ENCODE measurements at regions not wholly inside any gene's neighbourhood (a gene's known extent, or its start where the extent isn't known, plus 50 kb on each side); places are given as distances from the start of the nearest gene placed in this dataset.
A peak's percentile ranks its signal among the peaks of the same experiment; 100 is the strongest.
"Not testable (repeated sequence)": the region's sequence is repeated elsewhere in the genome, so short reads cannot be mapped to it uniquely, and the experiment has no call there.

DNA sequence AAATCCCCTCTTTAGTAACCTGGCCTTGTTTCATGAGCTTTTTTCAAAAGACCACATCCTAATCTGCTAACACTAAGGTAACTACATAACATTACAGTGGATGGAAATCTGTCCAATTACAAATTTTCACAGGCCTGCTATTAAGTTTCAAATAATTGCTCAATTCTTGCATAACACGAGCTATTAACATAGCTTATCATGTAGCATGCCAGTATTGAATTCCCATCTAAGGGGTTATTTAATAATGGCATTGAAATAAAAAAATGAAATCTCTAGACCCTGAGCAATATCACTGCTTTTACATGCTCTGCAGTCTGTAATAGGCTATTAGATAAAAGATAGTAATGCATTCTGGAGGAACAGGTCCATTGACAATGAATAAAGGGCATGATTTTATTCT lies 748.3 kb upstream of the NECTIN3 start:
- no peaks in the 10 kb centered on the region for H3K27me3 ChIP-seq (ENCODE audit: insufficient read depth, insufficient read length)
- H3K36me3 ChIP-seq (ENCODE audit: insufficient read depth, insufficient read length, low read length) = no peaks in the 10 kb centered on the region
- 0 out of 2 replicates have a peak, but pooled peaks cover 2% of the 10 kb centered on the region for H3K9me3 ChIP-seq (ENCODE audit: insufficient read depth, low read length)
- DNase-seq (ENCODE audit: low read depth, low spot score) = no peak
- no peak overlapping the region for H3K4me3 ChIP-seq (ENCODE audit: insufficient read length, low read depth)
- H3K9ac ChIP-seq (ENCODE audit: insufficient read length, low read depth) = no peak overlapping the region
- no peak for TF ChIP-seq ZNF274 (IDR thresholded peaks at IDR 0.05; ENCODE audit: low read depth, low read length)
- no peak for TF ChIP-seq SUZ12 (IDR thresholded peaks at IDR 0.05; ENCODE audit: extremely low read depth, insufficient read depth, insufficient read length)
- no peak for TF ChIP-seq YY1 (IDR thresholded peaks at IDR 0.05; ENCODE audit: insufficient read depth, insufficient read length)
- H3K4me1 ChIP-seq (ENCODE audit: insufficient read depth, insufficient read length) = no peaks in the 10 kb centered on the region

DNA sequence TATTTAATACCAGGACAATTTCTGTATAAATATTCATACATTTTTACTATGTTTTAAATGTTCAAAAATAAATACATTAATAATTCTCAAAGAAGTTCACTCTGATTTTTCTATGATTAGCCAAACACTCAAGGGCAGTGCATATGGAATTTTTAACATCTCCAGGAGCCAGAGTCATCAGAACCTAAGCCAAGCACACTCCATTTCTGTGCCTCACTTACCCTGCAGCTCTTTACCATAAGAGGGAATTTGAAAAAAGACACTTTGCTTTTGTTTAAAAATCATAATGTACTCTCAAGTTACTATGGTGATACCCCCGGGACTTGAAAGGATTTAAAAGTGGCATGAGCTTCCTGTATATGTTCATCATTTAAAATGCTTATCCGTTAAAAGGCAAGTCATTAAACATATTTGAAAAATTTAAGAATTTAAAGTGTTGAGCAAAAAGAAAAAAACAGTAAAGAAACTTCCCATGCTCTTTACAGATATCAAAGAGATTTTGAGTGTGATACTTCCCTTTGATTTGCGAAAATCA lies 747.4 kb upstream of the NECTIN3 start:
- H3K4me1 ChIP-seq (ENCODE audit: insufficient read depth, insufficient read length) = no peaks in the 10 kb centered on the region

DNA sequence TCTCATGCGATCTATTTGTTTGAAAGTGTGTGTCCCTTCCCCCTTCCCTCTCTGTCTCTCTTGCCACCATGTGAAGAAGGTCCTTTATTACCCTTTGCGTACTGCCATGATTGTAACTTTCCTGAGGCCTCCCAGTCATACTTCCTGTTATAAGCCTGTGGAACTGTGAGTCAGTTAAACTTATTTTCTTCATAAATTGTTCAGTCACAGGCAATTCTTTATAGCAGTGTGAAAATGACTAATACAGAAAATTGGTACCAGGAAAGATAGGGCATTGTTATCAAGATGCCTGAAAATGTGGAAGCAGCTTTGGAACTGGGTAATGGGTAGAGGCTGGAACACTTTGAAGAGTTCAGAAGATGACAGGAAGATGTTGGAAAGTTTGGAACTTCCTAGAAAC lies 743.7 kb upstream of the NECTIN3 start:
- DNase-seq (ENCODE audit: low read depth, low spot score) = no peak
- no peak overlapping the region for H3K9ac ChIP-seq (ENCODE audit: insufficient read length, low read depth)
- H3K36me3 ChIP-seq (ENCODE audit: insufficient read depth, insufficient read length, low read length) = no peaks in the 10 kb centered on the region
- TF ChIP-seq SUZ12 (IDR thresholded peaks at IDR 0.05; ENCODE audit: extremely low read depth, insufficient read depth, insufficient read length) (no peak), YY1 (IDR thresholded peaks at IDR 0.05; ENCODE audit: insufficient read depth, insufficient read length) (no peak)
- H3K4me1 ChIP-seq (ENCODE audit: insufficient read depth, insufficient read length) = no peaks in the 10 kb centered on the region
- peaks cover 34% of the 10 kb centered on the region for H3K9me3 ChIP-seq (ENCODE audit: insufficient read depth, low read length)
- no peaks in the 10 kb centered on the region for H3K27me3 ChIP-seq (ENCODE audit: insufficient read depth, insufficient read length)
- H3K4me3 ChIP-seq (ENCODE audit: insufficient read length, low read depth) = no peak overlapping the region

More for the DNA sequence above, 747.4 kb upstream of the NECTIN3 start:
- H3K36me3 ChIP-seq (ENCODE audit: insufficient read depth, insufficient read length, low read length) = no peaks in the 10 kb centered on the region
- DNase-seq (ENCODE audit: low read depth, low spot score) = no peak
- no peak for TF ChIP-seq ZNF274 (IDR thresholded peaks at IDR 0.05; ENCODE audit: low read depth, low read length)
- TF ChIP-seq SUZ12 (IDR thresholded peaks at IDR 0.05; ENCODE audit: extremely low read depth, insufficient read depth, insufficient read length) = no peak
- no peak for TF ChIP-seq YY1 (IDR thresholded peaks at IDR 0.05; ENCODE audit: insufficient read depth, insufficient read length)
- no peaks in the 10 kb centered on the region for H3K27me3 ChIP-seq (ENCODE audit: insufficient read depth, insufficient read length)
- no peak overlapping the region for H3K4me3 ChIP-seq (ENCODE audit: insufficient read length, low read depth)
- H3K9me3 ChIP-seq (ENCODE audit: insufficient read depth, low read length) = peaks cover 11% of the 10 kb centered on the region; the same call in 1 of the 2 replicates
- H3K9ac ChIP-seq (ENCODE audit: insufficient read length, low read depth) = no peak overlapping the region

DNA sequence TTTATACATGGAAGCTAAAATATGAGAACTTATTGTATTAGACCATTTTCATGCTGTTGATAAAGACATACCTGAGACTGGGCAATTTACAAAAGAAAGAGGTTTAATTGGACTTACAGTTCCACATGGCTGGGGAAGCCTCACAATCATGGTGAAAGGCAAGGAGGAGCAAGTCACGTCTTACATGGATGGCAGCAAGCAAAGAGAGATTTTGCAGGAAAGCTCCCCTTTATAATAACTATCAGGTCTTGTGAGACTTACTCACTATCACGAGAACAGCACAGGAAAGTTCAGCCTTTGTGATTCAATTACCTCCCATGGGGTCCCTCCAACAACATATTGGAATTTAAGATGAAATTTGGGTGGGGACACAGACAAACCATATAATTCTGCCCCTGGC lies 740.1 kb upstream of the NECTIN3 start:
- H3K36me3 ChIP-seq (ENCODE audit: insufficient read depth, insufficient read length, low read length); H3K4me1 ChIP-seq (ENCODE audit: insufficient read depth, insufficient read length); H3K4me3 ChIP-seq (ENCODE audit: insufficient read length, low read depth); DNase-seq (ENCODE audit: low read depth, low spot score); H3K27me3 ChIP-seq (ENCODE audit: insufficient read depth, insufficient read length); H3K9ac ChIP-seq (ENCODE audit: insufficient read length, low read depth): not testable (repeated sequence)
- peaks cover 39% of the 10 kb centered on the region for H3K9me3 ChIP-seq (ENCODE audit: insufficient read depth, low read length)

DNA sequence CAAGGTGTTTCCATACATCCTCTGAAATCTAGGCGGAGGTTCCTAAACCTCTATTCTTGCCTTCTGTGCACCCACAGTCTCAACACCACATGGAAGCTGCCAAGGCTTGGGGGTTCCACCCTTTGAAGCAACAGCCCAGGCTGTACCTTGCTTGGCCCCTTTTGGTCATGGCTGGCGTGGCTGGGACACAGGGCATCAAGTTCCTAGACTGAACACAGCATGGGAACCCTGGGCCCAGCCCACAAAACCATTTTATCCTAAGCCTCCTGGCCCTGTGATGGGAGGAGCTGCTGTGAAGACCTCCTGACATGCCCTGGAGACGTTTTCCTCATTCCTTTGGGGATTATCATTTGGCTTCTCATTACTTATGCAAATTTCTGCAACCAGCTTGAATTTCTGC lies 739.0 kb upstream of the NECTIN3 start:
- DNase-seq (ENCODE audit: low read depth, low spot score) = peak; percentile 30
- Histone ChIP-seq H3K27me3 (ENCODE audit: insufficient read depth, insufficient read length) (no peaks in the 10 kb centered on the region), H3K9ac (ENCODE audit: insufficient read length, low read depth) (no peak overlapping the region), H3K4me1 (ENCODE audit: insufficient read depth, insufficient read length) (no peaks in the 10 kb centered on the region), H3K4me3 (ENCODE audit: insufficient read length, low read depth) (no peak overlapping the region), H3K9me3 (ENCODE audit: insufficient read depth, low read length) (peaks cover 39% of the 10 kb centered on the region), H3K36me3 (ENCODE audit: insufficient read depth, insufficient read length, low read length) (no peaks in the 10 kb centered on the region)
- TF ChIP-seq SUZ12 (IDR thresholded peaks at IDR 0.05; ENCODE audit: extremely low read depth, insufficient read depth, insufficient read length) (no peak), YY1 (IDR thresholded peaks at IDR 0.05; ENCODE audit: insufficient read depth, insufficient read length) (no peak), ZNF274 (IDR thresholded peaks at IDR 0.05; ENCODE audit: low read depth, low read length) (no peak)

DNA sequence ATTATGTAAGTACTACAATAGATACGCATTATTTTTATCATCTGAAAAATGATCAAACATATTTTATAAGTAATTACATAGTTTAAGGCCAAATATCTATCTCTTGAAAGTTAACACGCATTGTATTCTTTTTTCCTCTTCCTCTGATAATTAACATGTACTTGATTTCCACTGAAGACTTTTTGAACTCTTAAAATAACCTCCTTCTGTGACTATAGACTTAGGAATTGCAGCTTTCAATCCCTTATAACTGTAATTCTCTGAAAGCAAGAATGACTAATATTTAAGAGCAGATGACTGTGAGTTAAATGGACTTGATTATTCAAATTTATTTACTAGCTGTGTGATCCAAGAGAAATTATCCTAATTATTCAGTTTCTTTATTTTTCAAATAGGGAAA lies 730.6 kb upstream of the NECTIN3 start:
- Histone ChIP-seq H3K9me3 (ENCODE audit: insufficient read depth, low read length) (no peaks in the 10 kb centered on the region), H3K36me3 (ENCODE audit: insufficient read depth, insufficient read length, low read length) (no peaks in the 10 kb centered on the region), H3K9ac (ENCODE audit: insufficient read length, low read depth) (no peak overlapping the region), H3K27me3 (ENCODE audit: insufficient read depth, insufficient read length) (no peaks in the 10 kb centered on the region), H3K4me1 (ENCODE audit: insufficient read depth, insufficient read length) (no peaks in the 10 kb centered on the region), H3K4me3 (ENCODE audit: insufficient read length, low read depth) (no peak overlapping the region)
- no peak for DNase-seq (ENCODE audit: low read depth, low spot score)
- no peak for TF ChIP-seq YY1 (IDR thresholded peaks at IDR 0.05; ENCODE audit: insufficient read depth, insufficient read length)
- no peak for TF ChIP-seq SUZ12 (IDR thresholded peaks at IDR 0.05; ENCODE audit: extremely low read depth, insufficient read depth, insufficient read length)
- TF ChIP-seq ZNF274 (IDR thresholded peaks at IDR 0.05; ENCODE audit: low read depth, low read length) = no peak

DNA sequence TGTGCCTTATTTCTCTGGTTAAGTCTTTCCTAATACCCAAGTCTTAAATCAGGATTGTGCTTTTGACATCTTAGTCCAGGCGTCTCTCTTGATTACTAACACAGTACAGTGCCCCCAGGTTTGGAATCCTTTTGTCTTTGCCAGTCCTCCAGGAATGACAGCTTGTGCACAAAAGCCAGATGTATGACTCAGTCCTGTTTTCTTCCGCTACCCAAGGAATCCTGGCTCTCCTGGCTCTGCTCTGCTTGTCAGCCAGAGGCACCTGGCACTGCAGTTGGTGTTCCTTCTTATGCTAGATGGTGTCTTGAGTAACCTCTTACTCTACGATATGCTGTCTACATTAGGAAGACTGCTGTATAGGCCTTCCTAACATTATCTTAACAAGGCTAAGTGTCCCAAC lies 728.2 kb upstream of the NECTIN3 start:
- no peak overlapping the region for H3K9ac ChIP-seq (ENCODE audit: insufficient read length, low read depth)
- no peaks in the 10 kb centered on the region for H3K36me3 ChIP-seq (ENCODE audit: insufficient read depth, insufficient read length, low read length)
- no peak for DNase-seq (ENCODE audit: low read depth, low spot score)
- H3K9me3 ChIP-seq (ENCODE audit: insufficient read depth, low read length) = no peaks in the 10 kb centered on the region
- H3K27me3 ChIP-seq (ENCODE audit: insufficient read depth, insufficient read length) = no peaks in the 10 kb centered on the region
- no peak overlapping the region for H3K4me3 ChIP-seq (ENCODE audit: insufficient read length, low read depth)
- no peak for TF ChIP-seq YY1 (IDR thresholded peaks at IDR 0.05; ENCODE audit: insufficient read depth, insufficient read length)
- no peak for TF ChIP-seq SUZ12 (IDR thresholded peaks at IDR 0.05; ENCODE audit: extremely low read depth, insufficient read depth, insufficient read length)
- TF ChIP-seq ZNF274 (IDR thresholded peaks at IDR 0.05; ENCODE audit: low read depth, low read length) = no peak
- H3K4me1 ChIP-seq (ENCODE audit: insufficient read depth, insufficient read length) = no peaks in the 10 kb centered on the region

DNA sequence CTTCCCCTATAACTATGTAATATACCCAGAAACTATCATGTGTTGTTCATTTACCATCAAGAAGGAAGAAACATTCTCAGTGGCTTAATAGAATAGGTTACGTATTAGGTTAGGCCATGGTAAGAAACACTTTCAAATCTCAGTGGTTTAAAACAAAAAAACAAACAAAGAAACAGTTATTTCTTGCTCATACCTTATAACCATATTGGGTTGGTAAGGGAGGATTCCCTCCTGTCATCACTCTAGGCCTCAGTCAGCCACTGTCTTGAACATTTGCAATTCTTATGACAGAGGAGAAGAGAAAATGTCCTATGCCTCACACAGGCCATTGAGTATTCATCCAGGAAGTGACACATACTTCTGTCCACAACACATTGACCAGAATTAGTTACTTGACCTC lies 727.7 kb upstream of the NECTIN3 start:
- no peaks in the 10 kb centered on the region for H3K27me3 ChIP-seq (ENCODE audit: insufficient read depth, insufficient read length)
- H3K36me3 ChIP-seq (ENCODE audit: insufficient read depth, insufficient read length, low read length) = no peaks in the 10 kb centered on the region
- no peak overlapping the region for H3K4me3 ChIP-seq (ENCODE audit: insufficient read length, low read depth)
- H3K9me3 ChIP-seq (ENCODE audit: insufficient read depth, low read length) = no peaks in the 10 kb centered on the region
- no peak overlapping the region for H3K9ac ChIP-seq (ENCODE audit: insufficient read length, low read depth)
- H3K4me1 ChIP-seq (ENCODE audit: insufficient read depth, insufficient read length) = no peaks in the 10 kb centered on the region
- no peak for DNase-seq (ENCODE audit: low read depth, low spot score)
- TF ChIP-seq YY1 (IDR thresholded peaks at IDR 0.05; ENCODE audit: insufficient read depth, insufficient read length) (no peak), ZNF274 (IDR thresholded peaks at IDR 0.05; ENCODE audit: low read depth, low read length) (no peak), SUZ12 (IDR thresholded peaks at IDR 0.05; ENCODE audit: extremely low read depth, insufficient read depth, insufficient read length) (no peak)

Data from NT2/D1 (cell line).